ENCODE measurements at regions not wholly inside any gene's neighbourhood (a gene's known extent, or its start where the extent isn't known, plus 50 kb on each side); places are given as distances from the start of the nearest gene placed in this dataset.

DNA sequence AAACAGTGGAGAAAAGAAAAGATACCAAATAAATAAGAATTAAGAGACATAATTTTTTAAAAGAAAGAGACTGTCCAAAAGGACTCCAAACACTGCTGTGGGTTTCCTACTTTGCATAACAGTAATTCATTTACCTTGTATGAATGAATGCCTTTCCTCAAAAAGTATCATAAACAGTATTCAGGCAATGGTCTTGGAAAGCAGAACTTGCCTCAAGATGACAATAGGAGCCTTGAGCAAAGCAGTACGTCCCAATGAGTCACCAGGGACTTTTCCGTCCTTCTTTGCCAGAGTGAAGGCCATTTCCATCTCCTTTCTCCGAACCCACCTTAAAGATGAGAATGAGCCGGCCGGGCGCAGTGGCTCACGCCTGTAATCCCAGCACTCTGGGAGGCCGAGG is 186.4 kb downstream of the ZBTB18 start:
- no peaks in the 10 kb centered on the region for H3K27me3 Mint-ChIP-seq
- no peaks in the 10 kb centered on the region for H3K9me3 Mint-ChIP-seq
- H3K36me3 Mint-ChIP-seq = no peaks in the 10 kb centered on the region
- POLR2A ChIA-PET = no interaction called here
- peaks cover 8 to 33% (median 20%) of the 10 kb centered on the region in 4 donors for H3K4me1 Mint-ChIP-seq
- no peak for DNase-seq
- ATAC-seq = no peak
- H3K4me3 Mint-ChIP-seq = no peak overlapping the region
- H3K27ac Mint-ChIP-seq = no peak overlapping the region

- Mint-ChIP-seq H3K9me3 (no peaks in the 10 kb centered on the region), H3K27me3 (no peaks in the 10 kb centered on the region), H3K36me3 (no peaks in the 10 kb centered on the region), H3K4me1 (peaks cover 8 to 28% (median 20%) of the 10 kb centered on the region in 4 donors), H3K4me3 (peak overlapping the region in 1 of 10 donors; percentile 5), H3K27ac (peak overlapping the region in 8 of 10 donors; percentile 2 to 85 (median 38))
- peak; percentile 20 to 40 for ATAC-seq
- POLR2A ChIA-PET = interaction anchor here (1.0 kb wide), 1 partner anchor 164 kb away, joined by 8 read pairs; no protein-coding TSS in a partner anchor
- peak in 2 of 10 donors; percentile 4 to 13 for DNase-seq
Observed at GRCh38 chr1:244239261-244239770, 188.2 kb downstream of the ZBTB18 start.

GRCh38 chr1:244241438-244241837 is 190.4 kb downstream of the ZBTB18 start:
- Mint-ChIP-seq H3K27ac (peak overlapping the region in 1 of 10 donors; percentile 28), H3K9me3 (no peaks in the 10 kb centered on the region), H3K36me3 (no peaks in the 10 kb centered on the region), H3K27me3 (no peaks in the 10 kb centered on the region), H3K4me1 (peaks cover 8 to 28% (median 26%) of the 10 kb centered on the region in 4 donors), H3K4me3 (no peak overlapping the region)
- ATAC-seq = no peak
- no peak for DNase-seq
- POLR2A ChIA-PET = interaction anchor here (0.5 to 0.8 kb wide), 3 partner anchors 58 to 193 kb away, joined by 3 read pairs; no protein-coding TSS in a partner anchor

- peak overlapping the region in 7 of 10 donors; percentile 3 to 81 (median 64) for H3K27ac Mint-ChIP-seq
- peak in 4 of 10 donors; percentile 9 to 45 (median 26) for DNase-seq
- no peaks in the 10 kb centered on the region for H3K9me3 Mint-ChIP-seq
- ATAC-seq = peak; percentile 70 to 75
- peak overlapping the region in 1 of 10 donors; percentile 13 for H3K4me3 Mint-ChIP-seq
- POLR2A ChIA-PET = no interaction called here
- H3K36me3 Mint-ChIP-seq = no peaks in the 10 kb centered on the region
- no peaks in the 10 kb centered on the region for H3K27me3 Mint-ChIP-seq
- peaks cover 8 to 32% (median 28%) of the 10 kb centered on the region in 4 donors for H3K4me1 Mint-ChIP-seq
Observed at GRCh38 chr1:244242446-244242845, 191.4 kb downstream of the ZBTB18 start.

GRCh38 chr1:244246334-244246733 is 195.3 kb downstream of the ZBTB18 start:
- Mint-ChIP-seq H3K27me3 (no peaks in the 10 kb centered on the region), H3K9me3 (no peaks in the 10 kb centered on the region), H3K27ac (no peak overlapping the region), H3K36me3 (no peaks in the 10 kb centered on the region), H3K4me1 (peaks cover 5 to 26% (median 9%) of the 10 kb centered on the region in 4 donors), H3K4me3 (no peak overlapping the region)
- POLR2A ChIA-PET = no interaction called here
- ATAC-seq (no peak), DNase-seq (no peak)

GRCh38 chr1:244248426-244248825 is 197.3 kb downstream of the ZBTB18 start:
- Mint-ChIP-seq H3K27ac (no peak overlapping the region), H3K4me3 (no peak overlapping the region), H3K9me3 (no peaks in the 10 kb centered on the region), H3K27me3 (no peaks in the 10 kb centered on the region), H3K36me3 (no peaks in the 10 kb centered on the region), H3K4me1 (peaks cover 0 to 25% (median 0%) of the 10 kb centered on the region in 4 donors)
- POLR2A ChIA-PET = no interaction called here
- DNase-seq (no peak), ATAC-seq (no peak)

- H3K4me3 Mint-ChIP-seq = no peak overlapping the region
- no peak for ATAC-seq
- peak overlapping the region in 1 of 10 donors; percentile 19 for H3K27ac Mint-ChIP-seq
Observed at GRCh38 chr1:244252211-244252610, 199.5 kb downstream of the ADSS2 start.

GRCh38 chr1:244254467-244254866 is 197.2 kb downstream of the ADSS2 start:
- Mint-ChIP-seq H3K27me3 (peaks cover 0 to 3% (median 0%) of the 10 kb centered on the region in 5 donors), H3K9me3 (peaks cover 0 to 3% (median 0%) of the 10 kb centered on the region in 9 donors), H3K27ac (no peak overlapping the region), H3K36me3 (peaks cover 0 to 2% (median 0%) of the 10 kb centered on the region in 3 donors), H3K4me1 (peaks cover 0 to 29% (median 4%) of the 10 kb centered on the region in 4 donors), H3K4me3 (no peak overlapping the region)
- peak in 1 of 10 donors; percentile 6 for DNase-seq
- POLR2A ChIA-PET = no interaction called here
- no peak for ATAC-seq

More at GRCh38 chr1:244252211-244252610, 199.5 kb downstream of the ADSS2 start:
- POLR2A ChIA-PET = no interaction called here
- Mint-ChIP-seq H3K4me1 (peaks cover 0 to 28% (median 4%) of the 10 kb centered on the region in 4 donors), H3K36me3 (peaks cover 0 to 2% (median 0%) of the 10 kb centered on the region in 3 donors), H3K9me3 (peaks cover 0 to 3% (median 0%) of the 10 kb centered on the region in 9 donors), H3K27me3 (peaks cover 0 to 3% (median 0%) of the 10 kb centered on the region in 5 donors)
- no peak for DNase-seq

GRCh38 chr1:244255426-244255965 is 196.2 kb downstream of the ADSS2 start:
- H3K27me3 Mint-ChIP-seq = peaks cover 0 to 3% (median 0%) of the 10 kb centered on the region in 5 donors
- H3K36me3 Mint-ChIP-seq = peaks cover 0 to 2% (median 0%) of the 10 kb centered on the region in 3 donors
- H3K4me1 Mint-ChIP-seq = peaks cover 0 to 29% (median 4%) of the 10 kb centered on the region in 4 donors
- H3K9me3 Mint-ChIP-seq = peaks cover 0 to 3% (median 0%) of the 10 kb centered on the region in 9 donors
- DNase-seq (no peak), ATAC-seq (no peak)
- POLR2A ChIA-PET = no interaction called here
- no peak overlapping the region for H3K4me3 Mint-ChIP-seq
- no peak overlapping the region for H3K27ac Mint-ChIP-seq

DNA sequence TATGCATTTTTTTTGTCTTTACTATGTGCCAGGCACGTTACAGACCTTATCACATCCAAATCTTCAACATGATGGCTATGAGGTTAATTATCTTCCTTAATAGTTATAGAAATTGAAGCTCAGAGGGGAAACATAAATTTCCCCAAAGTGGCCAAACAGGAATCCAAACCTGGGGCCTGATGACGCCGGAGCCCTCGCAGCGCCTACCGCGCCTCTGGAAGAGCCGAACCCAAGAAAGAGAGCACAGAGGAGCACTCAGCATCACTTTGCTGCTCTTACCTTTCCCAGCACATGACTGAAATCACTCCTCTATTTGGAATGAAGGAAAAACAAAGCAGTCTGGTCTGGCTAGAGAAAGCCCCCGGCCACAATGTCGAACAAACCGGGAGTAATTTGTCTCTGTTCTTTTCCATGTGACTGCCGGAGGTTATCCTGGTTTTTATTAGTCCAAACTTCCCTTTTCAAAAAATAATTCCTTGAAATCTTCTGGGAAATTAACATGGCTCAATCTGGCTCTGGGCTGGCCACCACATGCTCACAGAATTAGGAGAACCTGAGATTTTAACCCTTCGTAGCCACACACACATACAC is 195.5 kb downstream of the ADSS2 start:
- POLR2A ChIA-PET = interaction anchor here (1.6 kb wide), 1 partner anchor 16 kb away, joined by 3 read pairs; no protein-coding TSS in a partner anchor
- H3K4me1 Mint-ChIP-seq = peaks cover 0 to 29% (median 4%) of the 10 kb centered on the region in 4 donors
- no peak overlapping the region for H3K27ac Mint-ChIP-seq
- ATAC-seq (no peak), DNase-seq (no peak)
- no peak overlapping the region for H3K4me3 Mint-ChIP-seq
- peaks cover 0 to 2% (median 0%) of the 10 kb centered on the region in 3 donors for H3K36me3 Mint-ChIP-seq
- peaks cover 0 to 3% (median 0%) of the 10 kb centered on the region in 5 donors for H3K27me3 Mint-ChIP-seq
- peaks cover 0 to 3% (median 0%) of the 10 kb centered on the region in 9 donors for H3K9me3 Mint-ChIP-seq

DNA sequence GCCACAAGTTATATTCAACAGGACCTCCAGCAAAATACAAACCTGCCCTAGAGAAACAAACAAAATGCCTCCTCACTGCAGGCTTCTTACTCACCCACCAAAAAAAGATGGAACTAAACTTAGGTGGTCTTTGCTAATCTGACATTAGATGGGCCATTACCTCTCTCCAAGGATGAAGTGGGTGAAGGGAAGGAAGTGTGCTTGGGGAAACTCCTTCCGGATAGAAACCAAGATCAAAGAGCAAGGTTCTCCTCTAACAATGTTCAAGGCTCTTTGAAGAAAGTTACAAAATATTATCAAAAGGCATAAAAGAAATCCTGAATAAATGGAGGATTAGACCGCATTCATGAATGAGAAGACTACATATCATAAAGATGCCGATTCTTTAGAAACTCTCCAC is 187.5 kb downstream of the ADSS2 start:
- Mint-ChIP-seq H3K27ac (no peak overlapping the region), H3K4me1 (no peaks in the 10 kb centered on the region), H3K4me3 (no peak overlapping the region), H3K36me3 (no peaks in the 10 kb centered on the region), H3K27me3 (peaks cover 0 to 1% (median 0%) of the 10 kb centered on the region in 5 donors), H3K9me3 (no peaks in the 10 kb centered on the region)
- POLR2A ChIA-PET = no interaction called here
- no peak for ATAC-seq
- DNase-seq = no peak

DNA sequence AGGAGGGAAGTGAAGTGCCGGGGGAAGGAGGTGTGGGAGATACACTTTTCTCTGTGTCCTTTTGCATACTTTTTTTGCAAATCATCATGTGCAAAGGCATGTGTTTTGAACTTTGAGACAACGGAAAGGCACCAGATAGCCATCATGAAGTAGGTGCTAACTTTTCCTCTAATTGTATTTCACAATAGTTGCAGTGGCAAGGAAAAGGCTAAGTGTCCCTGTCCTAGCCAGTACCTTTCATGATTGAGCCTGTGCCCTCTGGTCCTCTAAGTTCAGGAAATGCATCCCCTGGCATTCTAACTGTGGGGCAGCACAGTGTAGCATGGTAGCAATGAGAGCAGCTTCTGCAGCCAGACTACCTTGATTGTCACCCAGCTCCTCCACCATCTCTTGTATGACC is 186.2 kb downstream of the ADSS2 start:
- H3K4me1 Mint-ChIP-seq = no peaks in the 10 kb centered on the region
- peaks cover 0 to 5% (median 0%) of the 10 kb centered on the region in 9 donors for H3K9me3 Mint-ChIP-seq
- POLR2A ChIA-PET = no interaction called here
- ATAC-seq (no peak), DNase-seq (no peak)
- peaks cover 0 to 1% (median 0%) of the 10 kb centered on the region in 5 donors for H3K27me3 Mint-ChIP-seq
- no peak overlapping the region for H3K27ac Mint-ChIP-seq
- no peak overlapping the region for H3K4me3 Mint-ChIP-seq
- peaks cover 0 to 1% (median 0%) of the 10 kb centered on the region in 3 donors for H3K36me3 Mint-ChIP-seq

GRCh38 chr1:244269169-244269568 is 182.5 kb downstream of the ADSS2 start:
- POLR2A ChIA-PET = no interaction called here
- no peaks in the 10 kb centered on the region for H3K27me3 Mint-ChIP-seq
- DNase-seq (no peak), ATAC-seq (no peak)
- no peak overlapping the region for H3K4me3 Mint-ChIP-seq
- H3K36me3 Mint-ChIP-seq = peaks cover 0 to 5% (median 0%) of the 10 kb centered on the region in 3 donors
- H3K27ac Mint-ChIP-seq = no peak overlapping the region
- H3K9me3 Mint-ChIP-seq = peaks cover 0 to 12% (median 3%) of the 10 kb centered on the region in 9 donors
- H3K4me1 Mint-ChIP-seq = peaks cover 2 to 17% (median 12%) of the 10 kb centered on the region in 4 donors
